DND-41 (cell line): ENCODE measurements at regions not wholly inside any gene's neighbourhood (a gene's known extent, or its start where the extent isn't known, plus 50 kb on each side); places are given as distances from the start of the nearest gene placed in this dataset.

Experiments
- EZH2 ChIP-seq: IDR thresholded peaks from 3 replicates; pipeline ENCODE4 v1.6.1; 2012; ENCODE audit warnings: borderline replicate concordance, low read depth, mild to moderate bottlenecking, moderate library complexity, low read length, inconsistent platforms; ENCODE audit not compliant: severe bottlenecking
- TF ChIP-seq, protein P1 (sequence below): IDR thresholded peaks from 2 replicates; pipeline ENCODE4 v1.5.1; 2012; ENCODE audit warnings: borderline replicate concordance, low read length, moderate library complexity, mild to moderate bottlenecking; ENCODE audit not compliant: poor library complexity, severe bottlenecking; ENCODE audit errors: extremely low read depth

DNA sequence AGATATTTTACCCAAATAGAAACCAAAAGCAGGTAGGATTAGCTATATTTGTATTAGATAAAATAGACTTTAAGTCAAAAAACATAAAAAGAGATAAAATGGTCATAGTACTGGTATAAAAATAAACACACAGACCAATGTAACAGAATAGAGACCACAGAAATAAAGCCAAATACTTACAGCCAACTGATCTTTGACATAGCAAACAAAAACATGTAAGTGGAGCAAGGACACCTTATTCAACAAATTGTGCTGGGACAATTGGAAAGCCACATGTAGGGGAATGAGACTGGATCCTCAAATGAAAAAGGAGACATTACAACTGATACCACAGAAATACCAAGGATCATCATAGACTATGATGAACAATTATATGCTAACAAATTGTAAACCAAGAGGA, 94.5 kb upstream of the SIRPG start:
- TF ChIP-seq, protein P1, sequence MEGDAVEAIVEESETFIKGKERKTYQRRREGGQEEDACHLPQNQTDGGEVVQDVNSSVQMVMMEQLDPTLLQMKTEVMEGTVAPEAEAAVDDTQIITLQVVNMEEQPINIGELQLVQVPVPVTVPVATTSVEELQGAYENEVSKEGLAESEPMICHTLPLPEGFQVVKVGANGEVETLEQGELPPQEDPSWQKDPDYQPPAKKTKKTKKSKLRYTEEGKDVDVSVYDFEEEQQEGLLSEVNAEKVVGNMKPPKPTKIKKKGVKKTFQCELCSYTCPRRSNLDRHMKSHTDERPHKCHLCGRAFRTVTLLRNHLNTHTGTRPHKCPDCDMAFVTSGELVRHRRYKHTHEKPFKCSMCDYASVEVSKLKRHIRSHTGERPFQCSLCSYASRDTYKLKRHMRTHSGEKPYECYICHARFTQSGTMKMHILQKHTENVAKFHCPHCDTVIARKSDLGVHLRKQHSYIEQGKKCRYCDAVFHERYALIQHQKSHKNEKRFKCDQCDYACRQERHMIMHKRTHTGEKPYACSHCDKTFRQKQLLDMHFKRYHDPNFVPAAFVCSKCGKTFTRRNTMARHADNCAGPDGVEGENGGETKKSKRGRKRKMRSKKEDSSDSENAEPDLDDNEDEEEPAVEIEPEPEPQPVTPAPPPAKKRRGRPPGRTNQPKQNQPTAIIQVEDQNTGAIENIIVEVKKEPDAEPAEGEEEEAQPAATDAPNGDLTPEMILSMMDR, result no peak
- TF ChIP-seq EZH2, result no peak
